T-cell (primary cell): ENCODE measurements at regions not wholly inside any gene's neighbourhood (a gene's known extent, or its start where the extent isn't known, plus 50 kb on each side); places are given as distances from the start of the nearest gene placed in this dataset.

Experiments used
- ATAC-seq, 4 experiments: fragments of 200-7000 bp in 3 of 4; fragments of 150-1000 bp in 1 of 4; cut with Tn5 transposase; replicated peaks in 1 of 4; 1 replicate in 3 of 4; 2 replicates in 1 of 4; pipeline ENCODE4 v1.10.0; 2021; ENCODE audit warnings: moderate library complexity in 3 of 4, mild to moderate bottlenecking in 2 of 4, moderate number of reproducible peaks in 1 of 4
- CTCF ChIA-PET, 2 donors: fragments of 300-600 bp; sonication (Branson Sonifier 250); formaldehyde crosslinking; loops; one replicate each; lab custom pipeline; 2022; ENCODE audit warnings: antibody characterized with exemption in 2 of 2; lab: Charles Lee
- POLR2A ChIA-PET, 2 donors: fragments of 300-600 bp; sonication (Branson Sonifier 250); formaldehyde crosslinking; loops; one replicate each; lab custom pipeline; 2022; ENCODE audit warnings: antibody characterized with exemption in 2 of 2; lab: Charles Lee
- DNase-seq, 35 experiments: peaks; one replicate each; pipeline versions ENCODE4 v3.0.0 to v3.0.0-alpha.2; 2013 to 2023
- H3K27ac ChIP-seq: one replicate; pipeline ENCODE4 v1.5.1; 2013; ENCODE audit warnings: low read length
- H3K27me3 ChIP-seq, 2 experiments: replicated peaks in 1 of 2; 1 replicate in 1 of 2; 2 replicates in 1 of 2; pipeline versions ENCODE4 v1.6.1 to v1.7.0; 2013; ENCODE audit warnings: low read length in 1 of 2, mixed read lengths in 1 of 2; ENCODE audit not compliant: control insufficient read depth in 2 of 2, insufficient read depth in 2 of 2; ENCODE audit errors: extremely low read depth in 1 of 2
- H3K36me3 ChIP-seq, 2 donors: 1 replicate in 1 of 2; 2 replicates in 1 of 2; pipeline versions ENCODE4 v1.6.1 to v1.7.0; 2013; ENCODE audit warnings: low read length in 1 of 2; ENCODE audit not compliant: control insufficient read depth in 2 of 2, insufficient read depth in 1 of 2; ENCODE audit errors: extremely low read depth in 1 of 2
- H3K4me1 ChIP-seq, 2 experiments: 1 replicate in 1 of 2; 2 replicates in 1 of 2; pipeline versions ENCODE4 v1.6.1 to v1.7.0; 2013; ENCODE audit warnings: low read length in 2 of 2, mixed read lengths in 1 of 2; ENCODE audit not compliant: insufficient read depth in 2 of 2, control insufficient read depth in 1 of 2; ENCODE audit errors: extremely low read depth in 1 of 2
- H3K4me3 ChIP-seq, 2 donors: 1 replicate in 1 of 2; 2 replicates in 1 of 2; pipeline versions ENCODE4 v1.5.1 to v1.7.0; 2013; ENCODE audit warnings: mild to moderate bottlenecking in 2 of 2, low read length in 1 of 2, moderate library complexity in 1 of 2; ENCODE audit not compliant: control insufficient read depth in 1 of 2; ENCODE audit errors: extremely low read depth in 1 of 2
- H3K9me3 ChIP-seq: 2 replicates; pipeline ENCODE4 v1.7.0; 2013
- H3K27ac Mint-ChIP-seq, 2 donors: one replicate each; pipeline ENCODE4 v1.8.0; 2020 to 2021; ENCODE audit warnings: mild to moderate bottlenecking in 2 of 2, mixed read lengths in 2 of 2
- H3K27me3 Mint-ChIP-seq, 2 donors: one replicate each; pipeline ENCODE4 v1.8.0; 2021 to 2022; ENCODE audit warnings: mixed read lengths in 2 of 2
- H3K36me3 Mint-ChIP-seq: one replicate; pipeline ENCODE4 v1.8.0; 2021; ENCODE audit warnings: mixed read lengths
- H3K4me1 Mint-ChIP-seq, 3 donors: one replicate each; pipeline ENCODE4 v1.8.0; 2020 to 2022; ENCODE audit warnings: mixed read lengths in 3 of 3, mild to moderate bottlenecking in 1 of 3
- H3K4me3 Mint-ChIP-seq, 3 donors: one replicate each; pipeline ENCODE4 v1.8.0; 2020 to 2022; ENCODE audit warnings: mild to moderate bottlenecking in 3 of 3, mixed read lengths in 3 of 3, moderate library complexity in 3 of 3
- H3K9me3 Mint-ChIP-seq, 3 donors: one replicate each; pipeline ENCODE4 v1.8.0; 2020 to 2022; ENCODE audit warnings: mixed read lengths in 3 of 3
- WGBS: methylation state at CpG from one replicate; pipeline ENCODE4 v1.1.5; 2013; ENCODE audit warnings: missing lambda C conversion rate; ENCODE audit not compliant: insufficient coverage; 5-methylcytosine and 5-hydroxymethylcytosine counted together

DNA sequence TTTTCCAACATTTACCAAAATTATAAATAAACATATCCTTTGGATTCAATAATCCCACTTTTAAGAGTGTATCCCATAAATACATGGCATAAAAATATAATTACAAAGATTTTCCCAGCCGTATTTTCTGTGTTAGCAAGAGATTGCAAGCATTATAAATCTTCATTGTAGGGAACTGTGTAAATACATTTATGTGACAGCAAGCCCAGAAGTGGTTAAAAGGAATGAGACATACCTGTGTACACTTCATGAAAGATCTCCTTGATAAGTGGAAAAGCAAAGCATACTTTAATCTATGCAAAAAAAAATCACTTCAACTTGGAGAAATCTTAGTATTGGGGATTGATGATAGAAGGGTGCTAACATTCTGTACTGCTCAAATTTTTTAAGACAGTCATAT is 173.1 kb downstream of the GASK1B start:
- no peaks in the 10 kb centered on the region for H3K36me3 ChIP-seq
- H3K27me3 Mint-ChIP-seq: no peaks in the 10 kb centered on the region
- H3K27ac Mint-ChIP-seq: no peak overlapping the region
- ATAC-seq (no peak), DNase-seq (no peak)
- H3K4me3 Mint-ChIP-seq: no peak overlapping the region
- H3K27me3 ChIP-seq: no peaks in the 10 kb centered on the region
- WGBS: no CpG with 5 or more reads among the region's 1 CpG
- H3K9me3 Mint-ChIP-seq: no peaks in the 10 kb centered on the region
- no peak overlapping the region for H3K27ac ChIP-seq
- ChIA-PET POLR2A (no interaction called here), CTCF (no interaction called here)
- H3K4me3 ChIP-seq: no peak overlapping the region
- H3K9me3 ChIP-seq: no peaks in the 10 kb centered on the region
- H3K36me3 Mint-ChIP-seq: no peaks in the 10 kb centered on the region
- H3K4me1 ChIP-seq: no peaks in the 10 kb centered on the region
- no peaks in the 10 kb centered on the region for H3K4me1 Mint-ChIP-seq

DNA sequence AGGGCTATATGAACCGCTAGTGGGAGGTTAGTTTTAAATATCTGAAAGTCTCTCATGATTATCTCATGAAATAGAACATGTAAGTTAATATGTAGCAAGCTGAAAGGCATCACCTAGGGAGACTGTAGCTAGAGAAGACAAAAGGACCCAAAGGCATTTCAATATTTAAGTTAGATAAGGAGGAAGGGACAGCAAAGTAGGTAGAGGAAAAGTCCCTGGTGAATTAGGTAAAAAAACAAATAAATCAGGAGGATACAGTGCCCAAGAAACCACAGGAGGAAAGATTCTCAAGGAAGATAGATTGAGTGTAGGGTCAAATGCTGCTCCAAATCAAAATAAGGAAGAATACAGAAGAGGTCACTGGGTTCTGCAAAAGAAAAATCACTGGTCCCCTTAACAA is 175.5 kb downstream of the GASK1B start:
- Histone ChIP-seq H3K9me3 (no peaks in the 10 kb centered on the region), H3K27me3 (no peaks in the 10 kb centered on the region), H3K36me3 (no peaks in the 10 kb centered on the region), H3K27ac (no peak overlapping the region), H3K4me3 (no peak overlapping the region), H3K4me1 (no peaks in the 10 kb centered on the region)
- DNase-seq (no peak), ATAC-seq (no peak)
- no peaks in the 10 kb centered on the region for H3K27me3 Mint-ChIP-seq
- H3K4me3 Mint-ChIP-seq: no peak overlapping the region
- WGBS: no CpG with 5 or more reads among the region's 1 CpG
- H3K9me3 Mint-ChIP-seq: no peaks in the 10 kb centered on the region
- H3K27ac Mint-ChIP-seq: no peak overlapping the region
- POLR2A ChIA-PET: no interaction called here
- H3K4me1 Mint-ChIP-seq: peaks cover 0 to 1% (median 0%) of the 10 kb centered on the region in 3 donors
- H3K36me3 Mint-ChIP-seq: no peaks in the 10 kb centered on the region
- CTCF ChIA-PET: no interaction called here

DNA sequence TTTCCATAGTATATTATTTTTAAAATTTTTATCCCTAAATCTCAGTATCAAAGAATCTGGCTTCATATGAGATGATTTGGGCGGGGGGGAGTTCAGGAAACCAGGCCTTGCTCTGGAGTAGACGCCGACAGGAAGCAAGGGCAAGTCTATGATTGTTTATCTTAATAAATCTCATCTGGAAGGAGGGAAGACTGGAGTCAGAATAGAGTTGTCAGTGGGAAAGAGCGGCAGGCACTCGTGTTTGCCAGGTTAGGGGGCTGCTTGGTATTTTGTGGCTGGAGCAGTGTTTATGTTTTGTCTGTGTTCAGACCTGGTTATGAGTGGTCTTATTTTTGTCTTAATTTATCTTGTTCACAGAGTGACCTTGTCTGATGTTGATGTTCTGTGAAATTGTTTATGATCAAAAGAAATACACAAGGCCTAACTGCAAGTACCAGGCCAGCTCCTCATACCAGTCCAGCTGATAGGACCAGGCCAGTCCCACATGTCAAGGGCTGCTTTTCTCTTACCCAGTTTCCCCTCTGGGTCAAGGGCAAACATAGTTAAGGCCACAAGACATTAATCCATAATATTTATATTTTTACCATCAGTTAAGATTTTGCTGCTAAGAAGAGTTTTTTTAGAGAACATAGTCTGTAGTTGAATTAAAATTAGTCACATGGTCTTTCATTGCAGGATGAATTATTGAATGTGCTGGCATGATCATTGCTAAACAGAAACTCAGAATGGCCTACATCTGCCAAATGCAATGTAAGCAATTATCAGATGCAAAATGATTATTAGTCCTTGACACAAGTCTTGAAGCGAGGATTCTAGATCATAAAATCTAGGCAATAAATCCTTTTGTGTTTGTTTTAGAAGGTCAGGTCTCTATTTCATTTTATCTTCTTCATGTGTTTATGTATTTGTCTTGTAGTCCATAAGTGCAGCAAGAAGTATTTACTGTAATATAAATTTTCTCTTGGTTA is 176.5 kb downstream of the GASK1B start:
- ATAC-seq (no peak), DNase-seq (no peak)
- no peaks in the 10 kb centered on the region for H3K27me3 ChIP-seq
- WGBS: 48% methylated on average over 5 of the region's 6 CpGs
- no peaks in the 10 kb centered on the region for H3K36me3 Mint-ChIP-seq
- H3K27ac Mint-ChIP-seq: no peak overlapping the region
- ChIA-PET POLR2A (no interaction called here), CTCF (no interaction called here)
- no peak overlapping the region for H3K4me3 Mint-ChIP-seq
- H3K36me3 ChIP-seq: no peaks in the 10 kb centered on the region
- no peak overlapping the region for H3K27ac ChIP-seq
- H3K9me3 ChIP-seq: no peaks in the 10 kb centered on the region
- H3K4me3 ChIP-seq: no peak overlapping the region
- H3K27me3 Mint-ChIP-seq: no peaks in the 10 kb centered on the region
- peaks cover 0 to 3% (median 0%) of the 10 kb centered on the region in 3 donors for H3K4me1 Mint-ChIP-seq
- no peaks in the 10 kb centered on the region for H3K9me3 Mint-ChIP-seq
- no peaks in the 10 kb centered on the region for H3K4me1 ChIP-seq

DNA sequence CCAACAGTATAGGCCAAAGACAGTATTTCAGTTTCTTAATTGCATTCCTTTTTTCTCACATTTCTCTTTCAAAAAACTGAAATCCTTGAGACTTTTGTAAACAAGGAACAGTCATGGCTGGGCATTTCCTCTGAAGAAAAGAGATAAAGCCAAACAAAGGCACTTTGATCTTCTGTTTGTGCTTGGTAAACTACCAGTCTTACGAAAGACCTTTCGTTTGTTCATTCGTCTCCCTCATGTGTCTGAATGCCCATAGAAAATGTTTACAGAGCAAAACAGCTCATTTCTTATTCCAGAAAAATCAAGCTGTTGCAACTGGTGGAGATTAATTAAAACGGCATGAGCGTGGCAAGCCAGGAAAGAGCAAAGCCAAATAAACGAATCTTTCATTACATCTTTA is 178.0 kb downstream of the GASK1B start:
- Histone ChIP-seq H3K4me1 (no peaks in the 10 kb centered on the region), H3K27ac (no peak overlapping the region), H3K9me3 (no peaks in the 10 kb centered on the region), H3K27me3 (no peaks in the 10 kb centered on the region), H3K36me3 (no peaks in the 10 kb centered on the region), H3K4me3 (no peak overlapping the region)
- Mint-ChIP-seq H3K4me1 (peaks cover 0 to 3% (median 0%) of the 10 kb centered on the region in 3 donors), H3K36me3 (no peaks in the 10 kb centered on the region), H3K27ac (no peak overlapping the region), H3K4me3 (no peak overlapping the region), H3K9me3 (no peaks in the 10 kb centered on the region), H3K27me3 (no peaks in the 10 kb centered on the region)
- CTCF ChIA-PET: no interaction called here
- POLR2A ChIA-PET: no interaction called here
- WGBS: 63% methylated on average over 3 of the region's 6 CpGs
- DNase-seq (no peak), ATAC-seq (no peak)

DNA sequence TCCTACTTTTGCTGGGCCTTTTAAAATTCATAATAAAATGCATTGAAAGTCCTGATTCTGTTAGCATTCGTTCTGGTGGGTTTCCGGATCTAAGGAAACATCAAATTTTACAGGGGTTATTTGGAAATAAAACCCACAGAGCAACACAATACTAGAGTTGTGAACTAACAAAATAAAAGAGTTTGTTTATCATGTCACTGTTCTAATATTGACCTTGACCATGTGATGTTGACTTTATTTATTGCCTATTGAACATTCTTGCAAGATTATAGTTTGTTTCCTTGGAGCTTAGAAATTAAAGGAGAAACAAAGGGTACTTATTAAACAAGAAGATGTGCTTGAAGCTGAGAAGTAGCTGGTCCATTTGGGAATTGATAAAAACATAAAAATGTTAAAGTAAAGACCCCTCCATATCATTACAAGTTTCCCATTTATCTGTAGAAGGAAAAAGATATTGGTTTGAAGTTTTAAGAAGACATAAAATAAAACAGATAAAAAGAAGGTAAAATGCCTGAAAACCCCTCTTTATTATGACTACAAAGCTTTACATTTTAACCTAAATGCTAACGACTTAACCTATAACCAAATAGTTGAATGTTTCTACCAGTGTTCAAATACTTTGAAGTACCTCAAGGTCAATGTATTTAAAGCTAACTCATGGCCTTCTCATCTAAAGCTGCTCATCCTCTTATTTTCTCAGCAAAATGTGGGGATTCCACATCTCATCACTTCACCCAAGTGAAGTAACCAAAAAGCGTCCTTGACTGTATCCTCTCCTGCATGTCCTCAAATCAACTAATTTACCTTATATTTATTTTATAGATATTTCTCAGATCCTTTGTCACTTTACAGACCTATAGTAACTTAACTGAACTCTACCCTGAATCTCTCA is 179.6 kb downstream of the GASK1B start:
- Mint-ChIP-seq H3K36me3 (no peaks in the 10 kb centered on the region), H3K27ac (no peak overlapping the region), H3K4me1 (peaks cover 0 to 3% (median 0%) of the 10 kb centered on the region in 3 donors), H3K4me3 (no peak overlapping the region), H3K27me3 (no peaks in the 10 kb centered on the region), H3K9me3 (no peaks in the 10 kb centered on the region)
- Histone ChIP-seq H3K9me3 (no peaks in the 10 kb centered on the region), H3K27me3 (no peaks in the 10 kb centered on the region), H3K4me3 (no peak overlapping the region), H3K27ac (no peak overlapping the region), H3K36me3 (no peaks in the 10 kb centered on the region), H3K4me1 (no peaks in the 10 kb centered on the region)
- no CpG with 5 or more reads among the region's 4 CpGs for WGBS
- POLR2A ChIA-PET: no interaction called here
- no peak for ATAC-seq
- DNase-seq: no peak
- CTCF ChIA-PET: interaction anchor here in 1 of 2 donors (0.6 to 0.8 kb wide), 2 partner anchors 14 to 916 kb away, joined by 3 read pairs; no protein-coding TSS in a partner anchor

DNA sequence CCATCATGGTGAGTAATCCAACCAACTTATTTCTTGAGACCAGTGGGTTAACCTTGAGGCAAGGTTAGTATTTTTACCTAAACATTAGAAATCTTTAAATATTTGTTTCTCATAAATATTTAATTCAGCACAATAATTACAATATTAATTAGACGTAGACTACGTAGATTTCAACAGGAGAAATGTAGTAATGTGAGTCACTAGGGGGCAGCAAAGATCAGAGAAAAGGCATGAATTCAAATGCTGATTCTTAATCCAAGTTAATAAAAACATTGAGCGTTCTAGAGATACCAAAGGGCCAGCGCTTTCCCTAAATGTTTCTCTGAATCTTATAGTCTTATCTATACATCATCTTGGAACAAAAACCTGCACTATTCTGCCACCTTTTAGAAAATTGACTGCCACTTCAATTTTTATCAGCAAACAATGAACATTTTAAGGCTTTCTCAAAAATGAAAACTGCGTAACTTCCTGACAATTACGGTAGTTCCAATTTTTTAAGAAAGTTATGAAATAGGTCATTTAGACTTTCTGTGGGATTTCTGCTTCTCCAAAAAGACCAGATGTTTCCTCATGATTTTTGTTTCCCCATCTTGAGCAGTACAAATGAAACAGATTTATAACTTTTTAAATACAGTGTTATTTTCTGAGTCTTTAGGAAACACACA is 180.7 kb downstream of the GASK1B start:
- Mint-ChIP-seq H3K4me1 (peaks cover 0 to 3% (median 0%) of the 10 kb centered on the region in 3 donors), H3K27ac (no peak overlapping the region), H3K27me3 (no peaks in the 10 kb centered on the region), H3K4me3 (peak overlapping the region in 1 of 3 donors; percentile 21), H3K36me3 (no peaks in the 10 kb centered on the region), H3K9me3 (no peaks in the 10 kb centered on the region)
- DNase-seq: peak in 7 of 35 experiments; percentile 1 to 57 (median 6)
- 6% methylated on average over 2 of the region's 6 CpGs for WGBS
- POLR2A ChIA-PET: no interaction called here
- Histone ChIP-seq H3K9me3 (no peaks in the 10 kb centered on the region), H3K27me3 (no peaks in the 10 kb centered on the region), H3K4me3 (peak overlapping the region in 1 of 2 donors; percentile 14), H3K4me1 (no peaks in the 10 kb centered on the region), H3K27ac (no peak overlapping the region), H3K36me3 (no peaks in the 10 kb centered on the region)
- ATAC-seq: no peak
- CTCF ChIA-PET: no interaction called here
